Activated naive CD4-positive, alpha-beta T cell treated with anti-CD3 and anti-CD28 coated beads, Interleukin-2, amount 50 U/mL, for 24 hours (primary cell): ENCODE measurements at regions not wholly inside any gene's neighbourhood (a gene's known extent, or its start where the extent isn't known, plus 50 kb on each side); places are given as distances from the start of the nearest gene placed in this dataset.

Source experiments
- H3K27ac Mint-ChIP-seq: one replicate; pipeline ENCODE4 v1.8.0; 2021; ENCODE audit warnings: mild to moderate bottlenecking, mixed read lengths
- H3K27me3 Mint-ChIP-seq: one replicate; pipeline ENCODE4 v1.8.0; 2021; ENCODE audit warnings: mixed read lengths
- H3K36me3 Mint-ChIP-seq: one replicate; pipeline ENCODE4 v1.8.0; 2021; ENCODE audit warnings: mixed read lengths
- H3K4me1 Mint-ChIP-seq: one replicate; pipeline ENCODE4 v1.8.0; 2021; ENCODE audit warnings: mixed read lengths
- H3K4me3 Mint-ChIP-seq: one replicate; pipeline ENCODE4 v1.8.0; 2021; ENCODE audit warnings: mild to moderate bottlenecking, mixed read lengths
- H3K9me3 Mint-ChIP-seq: one replicate; pipeline ENCODE4 v1.8.0; 2021; ENCODE audit warnings: mixed read lengths

DNA sequence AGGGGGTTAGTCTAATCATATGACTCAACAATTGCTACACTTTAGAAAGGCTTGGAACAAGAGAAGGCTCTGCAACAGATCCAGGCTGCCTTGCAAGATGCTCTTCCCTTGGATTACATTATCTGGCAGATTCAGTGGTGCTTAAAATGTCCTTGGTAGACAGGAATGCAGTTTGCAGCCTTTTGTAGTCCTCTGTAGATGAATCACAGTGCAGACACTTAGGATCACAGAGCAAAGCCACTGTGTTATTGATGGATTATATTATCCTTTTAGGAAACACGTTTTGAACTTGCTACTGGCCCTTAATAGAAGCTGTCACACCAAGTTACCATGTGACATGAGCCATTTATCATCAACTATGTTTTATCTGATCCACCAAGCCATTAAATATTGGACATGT, 152.2 kb downstream of the CBLN2 start:
- Mint-ChIP-seq H3K4me1 (no peaks in the 10 kb centered on the region), H3K9me3 (peaks cover 4% of the 10 kb centered on the region), H3K4me3 (no peak overlapping the region), H3K36me3 (no peaks in the 10 kb centered on the region), H3K27me3 (no peaks in the 10 kb centered on the region), H3K27ac (no peak overlapping the region)

DNA sequence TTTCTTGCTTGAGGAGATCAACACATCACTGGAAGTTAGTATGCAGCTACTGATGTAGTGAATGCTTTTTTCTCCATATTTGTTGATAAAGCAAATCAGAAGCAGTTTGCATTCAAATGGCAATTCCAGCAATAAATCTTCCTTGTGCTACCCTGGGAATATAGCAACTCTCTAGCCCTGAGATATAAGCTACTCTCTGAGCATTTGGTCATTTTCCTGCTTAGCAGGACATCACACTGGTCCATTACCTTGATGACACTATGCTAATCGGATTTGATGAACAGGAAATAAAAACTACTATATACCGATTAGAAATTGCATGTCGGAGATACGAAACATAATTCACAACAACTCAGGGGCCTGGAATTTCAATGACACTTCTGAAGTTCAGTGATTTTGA, 152.7 kb downstream of the CBLN2 start:
- Mint-ChIP-seq H3K27ac (no peak overlapping the region), H3K27me3 (no peaks in the 10 kb centered on the region), H3K4me3 (no peak overlapping the region), H3K4me1 (no peaks in the 10 kb centered on the region), H3K36me3 (no peaks in the 10 kb centered on the region), H3K9me3 (peaks cover 4% of the 10 kb centered on the region)

DNA sequence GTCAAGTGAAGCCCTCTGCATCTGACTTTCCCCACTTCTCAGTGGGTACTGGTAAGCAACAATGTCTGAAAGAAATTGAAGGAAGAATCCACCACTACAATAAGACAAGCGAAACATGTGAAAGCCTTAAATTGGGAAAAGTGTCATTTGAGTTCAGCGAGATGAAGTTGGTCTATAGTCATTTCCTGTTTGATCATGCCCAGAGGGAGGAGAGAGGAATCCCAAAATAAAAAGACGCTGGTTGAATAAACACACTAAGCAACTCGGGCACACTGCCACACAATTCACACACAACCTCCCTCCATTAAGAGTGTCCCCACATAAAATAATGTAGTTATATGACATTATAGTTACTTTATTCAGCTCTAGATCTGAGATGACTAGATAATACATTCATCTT, 166.1 kb downstream of the CBLN2 start:
- Mint-ChIP-seq H3K36me3 (no peaks in the 10 kb centered on the region), H3K4me3 (no peak overlapping the region), H3K27me3 (no peaks in the 10 kb centered on the region), H3K4me1 (no peaks in the 10 kb centered on the region), H3K27ac (no peak overlapping the region), H3K9me3 (no peaks in the 10 kb centered on the region)

DNA sequence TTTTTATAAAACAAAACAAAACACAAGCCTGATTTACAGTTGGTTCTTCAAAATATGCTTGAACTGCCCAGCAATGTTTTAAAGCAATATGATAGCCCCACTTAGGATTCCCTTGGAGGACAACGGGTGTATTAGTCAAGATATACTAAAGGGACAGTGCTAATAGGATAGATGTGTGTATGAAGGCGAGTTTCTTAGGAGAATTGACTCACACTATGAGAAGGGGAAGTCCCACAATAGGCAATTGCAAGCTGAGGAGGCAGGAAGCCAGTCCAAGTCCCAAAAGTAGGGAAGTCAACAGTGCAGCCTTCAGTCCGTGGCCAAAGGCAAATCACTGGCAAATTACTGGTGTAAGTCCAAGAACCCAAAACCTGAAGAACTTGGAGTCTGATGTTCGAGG, 167.9 kb downstream of the CBLN2 start:
- Mint-ChIP-seq H3K36me3 (no peaks in the 10 kb centered on the region), H3K9me3 (no peaks in the 10 kb centered on the region), H3K4me1 (no peaks in the 10 kb centered on the region), H3K27me3 (no peaks in the 10 kb centered on the region), H3K4me3 (no peak overlapping the region), H3K27ac (no peak overlapping the region)

DNA sequence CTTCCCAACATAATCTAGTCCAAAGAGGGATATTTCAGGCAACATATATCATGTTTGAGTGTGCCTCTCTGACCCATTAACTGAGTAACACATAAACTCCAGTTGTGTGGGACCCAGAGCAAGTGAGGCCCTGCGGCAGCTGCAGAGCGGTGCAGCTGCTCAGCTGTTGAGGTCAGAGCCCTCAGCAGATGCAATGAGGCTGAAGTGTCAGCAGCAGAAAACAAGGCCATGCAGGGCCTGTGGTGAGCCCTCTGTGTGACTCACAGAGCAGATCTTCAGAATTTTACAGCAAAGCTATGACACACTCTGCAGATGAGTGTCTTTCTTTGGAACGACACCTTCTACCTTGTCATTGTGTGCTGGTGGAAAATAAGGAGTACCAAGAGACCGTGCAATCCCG, 168.5 kb downstream of the CBLN2 start:
- Mint-ChIP-seq H3K27ac (no peak overlapping the region), H3K27me3 (no peaks in the 10 kb centered on the region), H3K4me1 (no peaks in the 10 kb centered on the region), H3K4me3 (no peak overlapping the region), H3K9me3 (no peaks in the 10 kb centered on the region), H3K36me3 (no peaks in the 10 kb centered on the region)

DNA sequence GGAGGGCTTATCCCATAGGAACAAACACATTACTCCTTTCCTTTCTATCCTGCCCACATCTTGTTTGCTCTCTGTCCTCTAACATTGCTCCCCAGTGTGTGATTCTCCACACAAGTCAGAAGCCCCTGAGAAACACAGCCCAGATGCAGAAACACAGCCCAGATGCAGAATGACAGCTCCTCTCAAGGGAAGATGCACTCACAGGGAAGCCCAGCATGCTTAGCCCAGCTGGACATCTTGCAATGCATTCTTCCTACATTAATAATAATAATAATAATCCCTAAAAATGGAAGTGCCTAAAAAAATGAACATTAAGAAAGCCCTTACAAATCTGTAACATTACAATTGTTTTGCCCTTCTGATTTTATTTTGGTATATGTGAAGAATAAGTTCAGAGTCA, 172.1 kb downstream of the CBLN2 start:
- no peaks in the 10 kb centered on the region for H3K9me3 Mint-ChIP-seq
- no peaks in the 10 kb centered on the region for H3K4me1 Mint-ChIP-seq
- H3K4me3 Mint-ChIP-seq = no peak overlapping the region
- H3K27me3 Mint-ChIP-seq = no peaks in the 10 kb centered on the region
- no peak overlapping the region for H3K27ac Mint-ChIP-seq
- no peaks in the 10 kb centered on the region for H3K36me3 Mint-ChIP-seq

DNA sequence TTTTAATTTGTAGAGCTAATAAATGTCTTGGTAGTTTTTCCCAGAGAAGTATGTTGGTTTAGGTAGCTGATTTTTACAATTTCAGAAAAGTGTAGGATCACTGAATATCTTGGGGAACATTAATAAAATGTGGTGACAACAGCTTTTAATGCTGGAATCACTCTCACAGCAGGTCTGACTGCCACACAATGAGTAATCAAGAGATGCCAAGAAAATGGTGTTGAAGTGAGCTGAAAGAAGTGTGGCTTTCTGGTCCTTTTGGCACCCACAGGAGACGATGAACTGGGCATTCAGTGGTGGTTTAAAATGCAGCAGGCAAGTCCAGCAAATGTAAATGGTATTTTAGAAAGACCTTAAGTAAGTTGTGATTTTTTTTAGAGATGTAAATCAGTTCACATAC, 175.8 kb downstream of the CBLN2 start:
- no peaks in the 10 kb centered on the region for H3K4me1 Mint-ChIP-seq

DNA sequence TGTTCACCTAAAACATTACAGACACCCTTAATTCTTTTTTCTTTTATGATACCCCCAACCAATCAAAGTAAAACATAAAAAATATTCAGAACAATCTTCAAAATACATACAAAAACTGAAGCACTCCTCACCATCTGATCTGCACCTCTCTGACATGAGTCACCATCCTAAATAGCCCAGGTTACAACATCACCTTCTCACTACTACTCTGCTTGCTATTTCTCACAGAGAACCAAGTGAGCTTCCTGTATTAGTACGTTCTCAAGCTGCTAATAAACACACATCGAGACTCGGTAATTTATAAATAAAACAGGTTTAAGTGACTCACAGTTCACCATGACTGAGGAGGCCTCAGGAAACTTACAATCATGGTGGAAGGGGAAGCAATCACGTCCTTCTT, 183.5 kb downstream of the CBLN2 start:
- Mint-ChIP-seq H3K4me3 (no peak overlapping the region), H3K4me1 (no peaks in the 10 kb centered on the region), H3K36me3 (no peaks in the 10 kb centered on the region), H3K27me3 (no peaks in the 10 kb centered on the region), H3K27ac (no peak overlapping the region), H3K9me3 (no peaks in the 10 kb centered on the region)

More for the DNA sequence above, 175.8 kb downstream of the CBLN2 start:
- Mint-ChIP-seq H3K27ac (no peak overlapping the region), H3K36me3 (no peaks in the 10 kb centered on the region), H3K4me3 (no peak overlapping the region), H3K27me3 (no peaks in the 10 kb centered on the region), H3K9me3 (no peaks in the 10 kb centered on the region)

DNA sequence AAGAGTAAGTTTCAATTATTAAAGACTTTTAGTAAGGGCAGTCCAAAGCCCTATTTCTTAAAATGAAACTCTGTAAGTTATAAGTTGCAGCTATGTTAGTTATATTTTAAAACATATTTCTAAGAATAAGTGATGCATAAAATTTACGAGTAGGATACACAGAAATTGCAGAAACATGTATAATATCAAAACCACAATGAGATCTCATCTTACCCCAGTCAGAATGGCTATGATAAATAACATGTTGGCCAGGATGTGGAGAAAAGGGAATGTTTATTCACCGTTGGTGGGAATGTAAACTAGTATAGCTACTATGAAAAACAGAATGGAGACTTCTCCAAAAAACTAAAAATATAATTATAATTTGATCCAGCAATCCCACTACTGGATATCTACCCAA, 201.2 kb downstream of the CBLN2 start:
- Mint-ChIP-seq H3K4me1 (no peaks in the 10 kb centered on the region), H3K4me3 (no peak overlapping the region), H3K9me3 (no peaks in the 10 kb centered on the region), H3K27me3 (no peaks in the 10 kb centered on the region), H3K27ac (no peak overlapping the region), H3K36me3 (no peaks in the 10 kb centered on the region)

DNA sequence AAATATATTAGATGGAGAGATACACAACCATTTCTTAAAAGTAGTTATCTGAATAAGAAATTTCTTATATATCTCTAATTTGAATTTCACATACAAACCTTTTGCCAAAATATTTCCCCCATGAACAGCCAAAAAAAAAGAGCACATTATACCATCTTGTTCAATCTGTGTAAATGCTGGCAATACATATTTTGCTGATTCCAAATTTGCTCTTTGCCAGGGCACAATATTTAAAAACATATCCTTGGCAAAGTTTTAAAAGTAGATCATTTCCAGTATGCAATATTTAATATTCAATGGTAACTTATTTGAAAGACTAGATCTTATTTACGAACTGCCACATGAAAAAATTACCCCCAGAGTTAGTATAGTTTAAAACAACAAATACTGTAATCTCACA, 204.2 kb downstream of the CBLN2 start:
- H3K9me3 Mint-ChIP-seq = no peaks in the 10 kb centered on the region
- H3K36me3 Mint-ChIP-seq = no peaks in the 10 kb centered on the region

DNA sequence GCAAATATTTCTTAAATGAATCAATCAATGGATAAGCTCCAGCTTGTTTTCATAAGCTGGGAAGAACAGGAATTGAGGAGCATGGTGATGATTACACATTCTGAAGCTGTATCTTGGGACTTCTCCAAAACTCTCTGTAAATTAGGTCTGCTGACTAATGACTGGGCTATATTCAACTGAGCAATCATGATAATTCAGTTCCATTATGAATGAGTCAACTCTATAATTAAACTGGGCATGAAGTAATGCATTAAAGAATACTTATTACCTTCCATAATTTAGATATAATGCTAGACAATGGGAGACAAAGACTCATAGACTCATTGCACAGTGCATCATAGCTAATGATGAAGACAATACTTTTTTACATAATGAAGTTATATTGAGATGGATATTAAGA, 207.4 kb downstream of the CBLN2 start:
- H3K4me3 Mint-ChIP-seq = no peak overlapping the region
- H3K9me3 Mint-ChIP-seq = peaks cover 3% of the 10 kb centered on the region
- H3K4me1 Mint-ChIP-seq = no peaks in the 10 kb centered on the region
- no peak overlapping the region for H3K27ac Mint-ChIP-seq
- no peaks in the 10 kb centered on the region for H3K36me3 Mint-ChIP-seq
- H3K27me3 Mint-ChIP-seq = no peaks in the 10 kb centered on the region

More for the DNA sequence above, 204.2 kb downstream of the CBLN2 start:
- Mint-ChIP-seq H3K27me3 (no peaks in the 10 kb centered on the region), H3K4me1 (no peaks in the 10 kb centered on the region), H3K27ac (no peak overlapping the region), H3K4me3 (no peak overlapping the region)

DNA sequence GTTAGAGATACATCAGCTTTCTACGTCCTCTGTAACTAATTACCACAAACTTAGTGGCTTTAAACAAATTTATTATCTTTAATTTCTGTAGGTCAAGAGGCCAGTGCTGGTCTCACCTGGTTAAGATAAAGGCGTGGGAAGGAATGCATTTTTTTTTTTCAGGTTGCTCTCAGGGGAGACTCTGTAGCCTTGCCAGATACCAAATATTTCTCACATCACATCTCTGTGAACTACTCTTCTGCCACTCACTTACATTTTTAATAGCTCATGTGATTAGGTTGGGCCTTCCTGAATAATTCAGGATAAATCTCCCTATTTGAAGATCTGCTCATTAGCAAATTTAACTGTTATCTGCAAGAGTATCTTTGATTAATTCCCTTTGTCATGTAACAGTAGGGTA, 214.6 kb downstream of the CBLN2 start:
- no peaks in the 10 kb centered on the region for H3K27me3 Mint-ChIP-seq
- no peak overlapping the region for H3K27ac Mint-ChIP-seq
- H3K4me1 Mint-ChIP-seq = no peaks in the 10 kb centered on the region
- H3K36me3 Mint-ChIP-seq = no peaks in the 10 kb centered on the region
- no peak overlapping the region for H3K4me3 Mint-ChIP-seq
- peaks cover 12% of the 10 kb centered on the region for H3K9me3 Mint-ChIP-seq

DNA sequence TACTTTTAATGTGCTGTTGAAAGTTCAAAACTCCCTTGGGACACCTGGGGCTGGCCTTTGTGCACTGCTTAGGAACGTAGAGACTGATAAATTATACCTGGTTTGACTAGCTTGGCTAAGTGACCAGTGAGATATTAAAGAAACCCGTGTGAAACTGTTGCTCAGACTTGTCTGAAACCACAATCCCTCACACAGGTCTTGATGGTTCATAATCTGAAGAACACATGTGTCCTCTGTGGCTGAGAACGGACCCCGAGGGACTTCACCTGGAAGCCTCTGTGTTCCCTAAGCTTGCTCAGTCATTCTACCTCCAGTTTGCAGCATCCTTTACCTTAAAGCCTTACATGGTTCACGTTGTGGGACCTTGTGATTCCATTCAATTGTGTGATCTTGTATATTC, 218.8 kb downstream of the CBLN2 start:
- H3K9me3 Mint-ChIP-seq = peaks cover 6% of the 10 kb centered on the region
- no peak overlapping the region for H3K4me3 Mint-ChIP-seq
- no peaks in the 10 kb centered on the region for H3K36me3 Mint-ChIP-seq
- H3K27me3 Mint-ChIP-seq = no peaks in the 10 kb centered on the region
- H3K27ac Mint-ChIP-seq = no peak overlapping the region
- no peaks in the 10 kb centered on the region for H3K4me1 Mint-ChIP-seq

DNA sequence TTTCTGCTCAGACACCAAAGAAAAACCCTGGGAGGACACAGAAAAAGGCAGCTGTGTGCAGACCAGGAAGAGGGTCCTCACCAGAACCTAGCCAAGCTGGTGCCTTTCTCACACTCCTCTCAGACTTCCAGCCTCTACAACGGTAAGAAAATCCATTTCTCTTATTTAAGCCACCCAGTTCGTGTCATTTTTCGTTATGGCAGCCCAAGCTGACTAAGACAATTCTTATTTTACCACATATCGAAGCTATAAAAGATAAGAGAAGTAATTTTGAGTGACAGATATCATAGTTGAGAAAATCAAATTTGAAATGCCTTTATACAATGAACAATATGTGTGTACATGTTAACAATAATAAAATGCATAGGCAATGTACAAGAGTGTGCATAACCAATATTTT, 219.5 kb downstream of the CBLN2 start:
- Mint-ChIP-seq H3K4me1 (no peaks in the 10 kb centered on the region), H3K27me3 (no peaks in the 10 kb centered on the region), H3K27ac (no peak overlapping the region), H3K36me3 (no peaks in the 10 kb centered on the region), H3K9me3 (peaks cover 3% of the 10 kb centered on the region), H3K4me3 (no peak overlapping the region)

DNA sequence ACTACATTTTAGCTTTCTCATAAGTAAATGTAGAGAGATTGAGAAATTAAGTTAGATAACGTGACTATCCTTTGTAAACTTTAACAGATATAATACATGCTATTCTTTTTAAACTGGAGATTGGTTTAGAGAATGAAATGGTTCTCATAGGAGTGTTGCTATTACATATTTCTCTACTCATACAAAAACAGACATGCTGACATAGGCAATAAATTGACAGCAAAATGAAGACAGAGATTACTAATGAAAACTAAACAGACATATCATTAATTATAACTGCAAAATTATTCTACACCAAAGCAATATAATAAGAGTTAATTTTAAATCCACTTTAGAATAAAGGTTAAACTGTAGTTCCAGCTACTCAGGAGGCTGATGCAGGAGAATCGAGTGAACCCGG, 227.6 kb downstream of the CBLN2 start:
- Mint-ChIP-seq H3K4me1 (no peaks in the 10 kb centered on the region), H3K27ac (no peak overlapping the region), H3K9me3 (peaks cover 9% of the 10 kb centered on the region), H3K36me3 (no peaks in the 10 kb centered on the region), H3K4me3 (no peak overlapping the region), H3K27me3 (no peaks in the 10 kb centered on the region)

DNA sequence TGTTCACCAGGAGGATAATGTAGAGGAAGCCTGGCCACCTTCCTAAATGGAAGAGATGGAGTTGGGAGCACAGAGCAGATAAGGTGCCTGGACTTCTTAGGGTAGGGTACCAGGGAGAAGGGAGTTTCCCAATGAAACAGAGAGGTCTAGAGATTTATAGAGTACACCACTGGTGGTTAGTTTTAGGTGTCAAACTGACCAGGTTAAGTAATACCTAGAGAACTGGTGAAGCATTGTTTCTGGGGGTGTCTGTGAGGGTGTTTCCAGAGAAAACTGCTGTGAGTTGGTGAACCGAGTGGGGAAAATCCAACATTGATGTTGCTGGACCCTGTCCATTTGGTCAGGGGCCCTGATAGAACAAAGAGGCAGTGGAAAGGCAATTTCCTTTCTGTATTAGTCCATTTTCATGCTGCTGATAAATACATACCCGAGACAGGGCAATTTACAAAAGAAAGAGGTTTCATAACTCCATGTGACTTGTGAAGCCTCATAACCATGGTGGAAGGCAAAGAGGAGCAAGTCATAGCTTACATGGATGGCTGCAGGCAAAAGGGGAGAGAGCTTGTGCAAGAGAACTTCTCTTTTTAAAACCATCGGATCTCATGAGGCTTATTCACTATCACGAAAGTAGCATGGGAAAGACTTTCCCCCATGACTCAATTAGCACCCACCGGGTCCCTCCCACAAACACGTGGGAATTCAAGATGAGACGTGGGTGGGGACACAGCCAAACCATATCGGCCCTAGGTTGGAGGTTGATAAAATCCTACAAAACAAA, 260.8 kb downstream of the CBLN2 start:
- Mint-ChIP-seq H3K4me1 (no peaks in the 10 kb centered on the region), H3K4me3 (no peak overlapping the region), H3K9me3 (peaks cover 6% of the 10 kb centered on the region), H3K27ac (no peak overlapping the region), H3K27me3 (no peaks in the 10 kb centered on the region), H3K36me3 (no peaks in the 10 kb centered on the region)

DNA sequence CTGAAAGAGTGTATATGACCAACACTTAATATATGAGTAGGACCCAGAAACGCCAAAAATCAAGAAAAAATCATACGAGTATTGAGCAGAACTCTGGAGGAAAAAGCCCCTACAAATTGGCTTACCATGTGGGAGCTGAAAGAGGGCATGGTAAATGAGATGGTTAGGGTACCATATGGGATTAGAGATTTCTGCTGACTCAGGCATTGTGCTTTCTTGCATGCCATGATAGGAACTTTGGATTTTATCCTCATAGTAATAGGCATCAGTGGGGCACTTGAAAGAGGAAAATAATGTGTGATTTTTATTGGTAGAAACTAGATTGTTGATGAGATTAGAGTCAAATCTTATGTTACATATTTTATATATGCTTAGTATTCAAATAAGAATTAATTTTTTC, 271.1 kb downstream of the CBLN2 start:
- Mint-ChIP-seq H3K9me3 (peaks cover 14% of the 10 kb centered on the region), H3K36me3 (no peaks in the 10 kb centered on the region), H3K27me3 (no peaks in the 10 kb centered on the region), H3K4me1 (no peaks in the 10 kb centered on the region), H3K4me3 (no peak overlapping the region), H3K27ac (no peak overlapping the region)
